Urinary bladder (tissue), 3 donors: ENCODE measurements at regions not wholly inside any gene's neighbourhood (a gene's known extent, or its start where the extent isn't known, plus 50 kb on each side); places are given as distances from the start of the nearest gene placed in this dataset.

Experiments
- DNase-seq: peaks from one replicate; pipeline ENCODE4 v3.0.0-alpha.2; 2015; ENCODE audit errors: extremely low spot score
- H3K27ac ChIP-seq: one replicate; pipeline ENCODE4 v1.5.1; 2013; ENCODE audit warnings: low read depth, mild to moderate bottlenecking, moderate library complexity
- H3K36me3 ChIP-seq: one replicate; pipeline ENCODE4 v1.6.1; 2013; ENCODE audit warnings: mild to moderate bottlenecking, moderate library complexity; ENCODE audit not compliant: insufficient read depth
- H3K4me1 ChIP-seq: one replicate; pipeline ENCODE4 v1.6.1; 2013; ENCODE audit warnings: mild to moderate bottlenecking, moderate library complexity; ENCODE audit not compliant: insufficient read depth
- H3K4me3 ChIP-seq: one replicate; pipeline ENCODE4 v1.5.1; 2013; ENCODE audit warnings: low read depth, low read length
- whole genome bisulfite sequencing: extraction: QIAGEN DNeasy Blood & Tissue Kit; methylation state at CpG from one replicate; pipeline ENCODE4 v1.1.7; 2013; 5-methylcytosine and 5-hydroxymethylcytosine counted together
- donor health status: healthy with polysubstance abuse.
- donor health status: healthy.

DNA sequence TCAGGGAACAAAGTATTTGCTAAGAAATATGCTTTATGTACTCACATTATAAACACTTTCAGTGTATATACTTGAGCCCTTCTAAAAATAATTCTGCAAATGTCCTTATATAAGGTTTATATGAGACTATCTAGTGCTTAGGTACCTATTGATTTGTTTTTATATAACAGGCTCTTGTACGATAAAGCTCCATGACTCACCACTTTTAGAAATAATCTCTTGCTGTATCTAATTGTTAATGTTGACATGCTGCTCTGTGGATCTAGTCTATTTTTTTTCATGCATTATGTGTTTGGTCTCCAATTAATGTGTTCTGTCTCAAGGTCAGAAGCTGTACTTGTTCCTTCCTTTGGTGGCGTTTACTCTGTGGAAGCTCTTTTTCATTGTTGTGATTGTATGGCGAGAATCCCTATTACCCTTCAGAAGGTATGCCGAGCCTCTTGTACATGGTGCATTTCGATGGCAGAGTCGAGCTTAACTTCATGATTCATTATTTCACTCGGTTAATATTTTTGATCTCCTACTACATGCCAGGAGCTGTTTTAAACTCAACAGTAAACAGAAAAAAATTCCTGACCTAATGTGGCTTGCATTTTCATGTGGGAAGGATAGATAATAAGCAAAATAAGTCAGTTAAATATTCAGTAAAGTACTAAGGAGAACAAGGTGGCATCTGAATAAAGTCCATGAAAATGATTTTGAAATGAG, 361.6 kb downstream of the COG6 start:
- H3K4me3 ChIP-seq, result no peak overlapping the region
- no peaks in the 10 kb centered on the region for H3K36me3 ChIP-seq
- DNase-seq, result no peak
- 49% methylated on average over 7 of the region's 7 CpGs for WGBS
- no peaks in the 10 kb centered on the region for H3K4me1 ChIP-seq
- H3K27ac ChIP-seq, result no peak overlapping the region

DNA sequence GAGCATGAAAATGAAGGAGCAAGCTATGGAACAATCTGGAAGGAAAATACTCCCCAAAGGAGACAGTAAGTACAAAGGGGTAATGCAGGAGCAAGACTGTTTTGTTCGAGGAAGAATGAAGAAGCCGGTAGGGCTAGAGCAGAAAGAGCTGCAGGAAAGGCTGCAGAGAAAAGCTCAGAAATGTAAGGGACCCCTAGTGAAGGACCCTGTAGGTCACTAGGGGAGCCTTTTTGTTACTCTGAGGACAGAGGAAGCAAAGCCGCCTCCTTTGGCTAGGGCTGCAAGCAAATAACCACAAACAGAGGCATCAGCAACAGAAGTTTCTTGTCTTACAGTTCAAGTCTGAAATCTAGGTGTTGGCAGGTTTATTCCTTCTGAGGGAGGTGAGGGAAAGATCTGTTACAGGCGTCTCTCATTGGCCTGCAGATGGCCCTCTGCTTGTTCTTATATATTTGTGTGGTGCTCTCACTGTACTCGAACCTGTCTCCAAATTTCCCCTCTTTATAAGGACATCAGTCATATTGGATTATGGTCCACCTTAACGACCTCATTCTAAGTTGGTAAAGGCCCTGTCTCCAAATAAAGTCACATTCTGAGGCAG, 362.3 kb downstream of the COG6 start:
- no peaks in the 10 kb centered on the region for H3K36me3 ChIP-seq
- H3K4me3 ChIP-seq, result no peak overlapping the region
- 66% methylated on average over 6 of the region's 6 CpGs for WGBS
- DNase-seq, result no peak
- no peak overlapping the region for H3K27ac ChIP-seq
- no peaks in the 10 kb centered on the region for H3K4me1 ChIP-seq

DNA sequence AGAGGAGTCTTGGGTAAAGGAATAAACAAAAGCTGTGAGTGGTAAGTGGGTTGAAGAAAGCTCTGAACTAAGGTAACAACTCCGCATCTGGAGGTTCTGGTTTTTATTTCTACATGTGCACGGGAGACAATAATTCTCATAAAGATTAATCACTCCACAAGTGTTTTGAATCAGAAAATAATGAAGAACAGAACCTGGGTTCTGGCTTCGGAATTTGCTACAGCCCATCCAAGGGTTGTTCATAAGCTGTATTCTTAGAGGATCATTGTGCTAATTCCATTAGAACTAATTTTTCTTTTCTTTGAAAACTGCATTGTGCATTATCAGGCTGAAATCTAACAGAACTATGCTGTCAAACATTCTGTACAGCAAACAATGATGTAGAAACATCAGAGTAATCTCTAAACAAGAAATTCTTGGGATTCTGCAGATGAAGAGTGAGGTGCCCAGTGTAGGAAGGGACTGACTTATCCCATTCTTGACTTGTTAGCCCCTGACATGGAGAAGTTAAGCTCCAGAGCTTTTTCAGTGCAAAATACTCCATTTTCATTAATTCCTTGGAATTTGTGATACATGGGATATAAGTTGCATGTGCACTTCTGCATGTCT, 368.2 kb downstream of the COG6 start:
- H3K27ac ChIP-seq, result no peak overlapping the region
- no peaks in the 10 kb centered on the region for H3K36me3 ChIP-seq
- no peak for DNase-seq
- 74% methylated on average over 3 of the region's 3 CpGs for WGBS
- no peak overlapping the region for H3K4me3 ChIP-seq
- no peaks in the 10 kb centered on the region for H3K4me1 ChIP-seq

DNA sequence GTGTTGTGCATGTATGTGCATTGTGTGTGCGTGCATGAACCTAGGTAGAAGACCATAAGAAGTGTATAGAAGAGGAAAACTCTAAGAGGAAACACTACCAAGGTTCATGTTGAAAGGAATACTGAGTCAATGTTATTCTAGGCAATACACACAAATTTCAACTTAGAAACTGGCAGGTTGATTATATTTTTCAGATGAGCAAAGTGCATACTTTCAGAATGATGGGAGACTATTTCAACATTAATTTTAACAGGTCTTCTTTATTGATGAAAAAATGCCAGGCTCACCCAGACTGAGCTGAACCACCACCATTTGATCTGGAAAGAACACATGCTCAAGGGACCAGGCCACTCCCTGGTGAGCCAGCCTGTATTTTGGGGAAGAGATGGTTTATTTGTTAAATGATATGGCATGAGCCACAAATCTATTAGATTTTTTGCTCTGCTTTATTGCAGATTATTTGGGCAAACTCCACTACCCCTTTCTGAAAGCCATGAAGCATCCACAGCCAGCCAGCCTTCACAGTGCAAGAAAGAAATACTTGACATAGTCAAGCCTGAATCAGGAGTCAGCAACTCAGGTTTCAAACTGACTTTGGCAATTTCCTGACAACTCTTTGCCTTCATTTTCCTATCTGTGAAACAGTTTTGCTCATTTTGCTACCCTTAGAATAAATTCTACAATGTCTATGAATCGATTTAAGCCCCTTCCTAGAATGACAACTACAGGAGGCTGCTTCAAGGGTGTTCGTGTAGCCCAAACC, 368.9 kb downstream of the COG6 start:
- WGBS, result 92% methylated on average over 3 of the region's 3 CpGs
- no peak for DNase-seq
- no peaks in the 10 kb centered on the region for H3K4me1 ChIP-seq
- H3K36me3 ChIP-seq, result no peaks in the 10 kb centered on the region
- no peak overlapping the region for H3K27ac ChIP-seq
- no peak overlapping the region for H3K4me3 ChIP-seq

DNA sequence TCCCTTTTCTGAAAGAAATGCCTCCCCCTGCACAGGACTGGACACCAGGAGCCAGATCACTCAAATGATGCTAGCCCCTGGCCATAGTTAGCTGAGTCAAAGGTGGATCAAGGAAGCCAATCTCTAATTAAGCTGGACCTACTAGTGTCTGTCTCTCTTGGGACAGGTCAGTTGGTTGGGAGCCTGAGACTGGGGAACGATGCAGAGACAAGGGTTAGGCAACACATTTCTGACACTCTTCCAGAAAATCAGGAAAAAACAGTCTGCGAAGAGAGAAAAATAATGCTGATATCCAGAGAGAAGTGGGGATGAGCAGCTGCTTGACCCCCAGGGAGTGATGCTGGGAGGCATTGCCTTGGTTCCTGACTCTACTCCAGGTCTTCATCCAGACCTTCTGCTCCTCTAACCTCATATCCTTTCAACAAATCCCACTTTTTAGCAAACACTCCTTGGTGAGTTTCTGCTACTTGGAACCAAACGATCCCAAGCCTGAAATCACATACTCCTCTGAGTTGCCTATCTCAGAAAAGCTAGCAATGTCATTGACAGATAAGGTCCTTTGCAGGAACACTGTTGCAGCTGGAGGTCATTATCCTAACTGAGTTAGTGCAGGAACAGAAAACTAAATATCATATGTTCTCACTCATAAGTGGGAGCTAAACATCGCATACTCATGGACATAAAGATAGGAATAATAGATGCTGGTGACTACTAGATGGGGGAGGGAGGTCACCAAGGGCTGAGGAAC, 369.7 kb downstream of the COG6 start:
- no peak for DNase-seq
- H3K4me1 ChIP-seq, result no peaks in the 10 kb centered on the region
- WGBS, result 72% methylated on average over 4 of the region's 4 CpGs
- no peak overlapping the region for H3K4me3 ChIP-seq
- no peaks in the 10 kb centered on the region for H3K36me3 ChIP-seq
- H3K27ac ChIP-seq, result no peak overlapping the region

DNA sequence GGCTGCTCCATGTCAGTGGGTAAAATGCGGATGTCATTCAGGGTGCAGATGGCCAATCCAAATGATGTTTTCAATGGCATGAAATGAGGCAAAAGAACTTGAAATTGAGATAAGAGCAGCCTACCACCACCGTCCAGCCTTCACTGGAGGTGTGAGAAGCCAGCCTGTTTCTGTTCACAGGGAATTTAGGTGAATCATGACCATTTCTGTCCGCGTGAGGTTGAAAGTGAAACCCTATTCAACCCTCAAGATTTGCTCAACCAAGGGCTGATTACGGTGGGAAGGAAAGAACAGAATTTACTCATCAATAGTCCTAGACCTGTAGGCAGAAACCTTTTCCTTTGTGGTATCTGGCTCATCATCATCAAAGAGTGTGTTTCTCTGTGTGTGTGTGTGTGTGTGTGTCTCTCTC, 370.7 kb downstream of the COG6 start:
- no peaks in the 10 kb centered on the region for H3K36me3 ChIP-seq
- DNase-seq, result no peak
- H3K27ac ChIP-seq, result no peak overlapping the region
- H3K4me1 ChIP-seq, result no peaks in the 10 kb centered on the region
- WGBS, result 86% methylated on average over 5 of the region's 5 CpGs
- no peak overlapping the region for H3K4me3 ChIP-seq

DNA sequence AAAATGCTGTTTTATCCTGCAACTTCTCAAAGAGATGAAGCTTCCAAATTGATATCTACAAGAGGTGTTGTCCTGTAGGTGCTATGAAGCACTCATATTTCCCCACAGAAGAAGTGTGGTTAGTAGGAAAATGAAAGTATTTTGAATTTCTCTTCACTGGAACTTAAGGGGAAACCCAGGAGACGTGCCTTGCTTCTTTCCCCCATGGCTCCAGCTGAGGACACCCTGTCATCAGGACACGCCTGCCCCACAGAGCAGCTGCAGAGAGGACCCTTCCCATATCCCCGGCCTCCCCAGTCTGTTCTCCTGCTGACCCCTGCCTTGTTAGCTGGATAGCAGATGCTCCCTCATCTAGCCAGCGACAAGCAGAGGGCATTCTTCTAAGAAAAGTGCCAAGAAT, 371.3 kb downstream of the COG6 start:
- no peak overlapping the region for H3K27ac ChIP-seq
- WGBS, result 81% methylated on average over 4 of the region's 4 CpGs
- no peak for DNase-seq
- no peaks in the 10 kb centered on the region for H3K4me1 ChIP-seq
- no peak overlapping the region for H3K4me3 ChIP-seq
- no peaks in the 10 kb centered on the region for H3K36me3 ChIP-seq

DNA sequence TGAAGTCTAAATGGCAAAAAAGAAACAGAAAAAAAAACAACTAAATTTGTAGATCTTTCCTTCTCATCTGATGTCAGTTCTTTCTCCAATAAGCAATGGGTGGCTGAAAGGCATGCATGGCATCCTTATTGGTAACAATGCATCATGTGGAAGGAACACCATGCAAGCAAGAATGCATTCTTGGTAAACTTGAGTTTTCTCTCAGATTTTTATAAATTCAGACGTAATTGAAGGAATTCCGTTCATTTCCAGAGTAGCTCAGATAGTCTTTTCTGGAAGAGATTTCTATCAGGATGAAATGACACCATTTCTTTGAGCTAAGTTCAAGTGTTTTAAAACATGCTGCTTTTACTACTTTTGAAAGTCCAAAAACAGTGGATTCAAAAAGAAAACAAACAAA, 373.0 kb downstream of the COG6 start:
- no peak overlapping the region for H3K4me3 ChIP-seq
- no peak for DNase-seq
- WGBS, result 97% methylated on average over 2 of the region's 2 CpGs
- no peak overlapping the region for H3K27ac ChIP-seq
- no peaks in the 10 kb centered on the region for H3K36me3 ChIP-seq
- H3K4me1 ChIP-seq, result no peaks in the 10 kb centered on the region

GRCh38 chr13:40031031-40031430, 375.6 kb downstream of the COG6 start:
- no peak overlapping the region for H3K27ac ChIP-seq
- 32% methylated on average over 4 of the region's 4 CpGs for WGBS
- DNase-seq, result no peak
- H3K4me1 ChIP-seq, result no peaks in the 10 kb centered on the region
- H3K36me3 ChIP-seq, result no peaks in the 10 kb centered on the region
- H3K4me3 ChIP-seq, result no peak overlapping the region

DNA sequence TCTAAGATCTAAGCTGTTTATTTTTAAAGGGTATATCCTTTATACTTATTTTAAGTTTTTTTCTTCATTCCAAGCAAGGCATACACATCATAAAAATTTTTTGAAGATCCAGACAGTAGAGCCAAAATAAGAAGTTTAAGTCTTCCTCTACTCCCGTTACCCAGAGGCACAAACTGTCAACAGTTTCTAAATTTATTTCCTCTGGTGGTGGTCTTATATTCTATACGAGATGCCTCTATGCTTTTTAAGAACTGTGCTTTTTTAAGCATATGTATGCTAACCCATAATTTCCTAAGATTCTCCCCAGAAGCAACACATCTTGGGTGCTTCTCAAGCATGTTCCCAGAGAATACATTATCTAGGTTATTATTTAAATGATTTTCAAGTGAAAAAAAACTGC, 383.6 kb downstream of the COG6 start:
- Histone ChIP-seq H3K27ac (no peak overlapping the region), H3K4me1 (no peaks in the 10 kb centered on the region), H3K4me3 (no peak overlapping the region), H3K36me3 (no peaks in the 10 kb centered on the region)
- 57% methylated on average over 2 of the region's 2 CpGs for WGBS
- DNase-seq, result no peak

DNA sequence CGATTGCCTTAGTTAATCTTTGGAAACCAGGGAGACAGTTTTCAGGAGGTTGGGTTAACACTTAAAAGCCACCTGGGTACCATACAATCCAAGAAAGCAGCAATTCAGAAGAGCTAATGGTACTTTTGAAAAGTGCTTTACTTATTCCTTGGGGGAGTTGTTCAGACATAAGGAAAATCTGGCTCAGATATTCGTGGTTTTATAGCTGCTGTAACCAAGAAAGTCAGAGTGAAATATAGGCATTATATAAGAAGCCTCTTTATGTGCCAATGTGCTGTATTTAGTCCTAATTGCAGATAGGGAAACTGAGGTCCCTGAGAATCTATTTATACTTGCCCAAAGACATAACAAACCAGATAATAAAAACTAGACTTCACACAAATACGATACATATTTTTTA, 387.5 kb downstream of the COG6 start:
- H3K4me3 ChIP-seq, result no peak overlapping the region
- DNase-seq, result no peak
- WGBS, result 75% methylated on average over 3 of the region's 3 CpGs
- no peaks in the 10 kb centered on the region for H3K4me1 ChIP-seq
- H3K27ac ChIP-seq, result no peak overlapping the region
- H3K36me3 ChIP-seq, result no peaks in the 10 kb centered on the region

DNA sequence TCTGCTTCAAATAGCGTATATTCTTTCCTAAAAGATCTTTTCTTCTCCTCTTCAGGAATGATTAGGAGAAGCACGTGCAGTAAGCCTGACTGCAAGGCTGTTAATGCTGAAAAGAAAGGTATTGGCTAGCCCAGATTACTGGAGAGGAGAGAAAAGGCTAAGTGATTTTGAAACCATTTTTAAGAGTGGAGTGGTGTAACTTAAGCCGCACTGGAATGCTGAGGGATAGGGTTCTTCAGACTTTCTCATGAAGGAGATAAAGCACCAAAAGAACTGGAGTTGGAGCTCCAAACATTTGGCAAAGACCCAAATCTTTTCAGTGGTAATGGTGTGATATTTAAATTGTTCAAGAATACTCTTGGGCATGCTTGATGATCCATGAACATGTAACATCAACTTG, 388.3 kb downstream of the COG6 start:
- 77% methylated on average over 3 of the region's 3 CpGs for WGBS
- no peak for DNase-seq
- no peaks in the 10 kb centered on the region for H3K36me3 ChIP-seq

GRCh38 chr13:40047322-40047771, 391.9 kb downstream of the COG6 start:
- 94% methylated on average over 5 of the region's 5 CpGs for WGBS
- Histone ChIP-seq H3K36me3 (no peaks in the 10 kb centered on the region), H3K4me1 (no peaks in the 10 kb centered on the region), H3K27ac (no peak overlapping the region), H3K4me3 (no peak overlapping the region)
- no peak for DNase-seq

More for the DNA sequence above, 388.3 kb downstream of the COG6 start:
- no peak overlapping the region for H3K4me3 ChIP-seq
- H3K4me1 ChIP-seq, result no peaks in the 10 kb centered on the region
- H3K27ac ChIP-seq, result no peak overlapping the region
